ENCODE measurements at regions not wholly inside any gene's neighbourhood (a gene's known extent, or its start where the extent isn't known, plus 50 kb on each side); places are given as distances from the start of the nearest gene placed in this dataset.
"Not testable (repeated sequence)": the region's sequence is repeated elsewhere in the genome, so short reads cannot be mapped to it uniquely, and the experiment has no call there.

DNA sequence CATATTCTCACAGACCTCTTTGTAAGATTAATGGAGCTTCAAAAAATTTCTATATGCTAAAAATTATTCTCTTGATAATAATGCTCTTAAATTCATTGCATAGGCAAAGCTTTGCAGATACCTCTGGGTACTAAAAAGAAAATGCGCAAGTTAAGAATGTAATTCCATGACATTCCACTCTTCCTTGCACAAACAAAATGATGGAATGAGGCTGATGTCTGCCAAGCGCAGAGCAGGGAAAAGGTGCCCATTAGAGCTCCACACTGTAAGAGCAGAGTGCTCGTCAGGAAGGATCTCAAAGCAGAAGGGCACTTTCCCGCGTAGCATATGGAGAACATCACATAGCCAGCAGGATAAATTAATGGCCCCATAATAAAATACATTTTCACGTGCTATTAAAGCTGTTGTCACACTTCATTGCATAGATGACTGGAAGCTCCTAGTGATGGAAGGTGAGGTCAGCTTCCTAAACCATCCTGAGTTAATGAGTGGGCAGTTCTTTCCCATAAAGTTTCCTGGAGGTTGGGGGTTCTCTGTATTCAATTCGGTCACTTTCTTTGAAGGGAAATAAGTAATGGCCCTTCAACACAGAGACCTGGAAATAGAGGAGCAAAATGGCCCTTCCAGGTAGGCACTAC, 1058.9 kb downstream of the GALC start:
- FAIRE-seq, result no peak
- DNase-seq (ENCODE audit: low spot score), result peak; percentile 29

DNA sequence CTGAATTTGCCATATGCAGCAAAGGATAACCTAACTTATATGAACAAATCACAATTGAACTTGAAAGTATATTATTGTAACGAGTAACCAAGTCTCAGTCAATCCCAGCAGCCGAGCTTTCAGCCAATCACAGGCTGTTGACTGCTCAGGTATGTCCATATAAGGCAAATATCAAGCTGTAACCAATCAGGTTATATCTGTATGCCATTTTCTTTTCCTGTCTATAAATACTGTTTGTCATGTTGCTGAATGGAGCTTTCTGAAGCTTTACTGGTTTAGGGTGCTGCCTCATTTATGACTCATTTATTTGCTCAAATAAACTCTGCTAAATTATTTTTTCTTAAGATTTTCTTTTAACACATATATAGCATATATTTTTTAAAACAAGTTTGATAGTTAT, 1059.5 kb downstream of the GALC start:
- peak; percentile 8 for DNase-seq (ENCODE audit: low spot score)
- no peak for FAIRE-seq

DNA sequence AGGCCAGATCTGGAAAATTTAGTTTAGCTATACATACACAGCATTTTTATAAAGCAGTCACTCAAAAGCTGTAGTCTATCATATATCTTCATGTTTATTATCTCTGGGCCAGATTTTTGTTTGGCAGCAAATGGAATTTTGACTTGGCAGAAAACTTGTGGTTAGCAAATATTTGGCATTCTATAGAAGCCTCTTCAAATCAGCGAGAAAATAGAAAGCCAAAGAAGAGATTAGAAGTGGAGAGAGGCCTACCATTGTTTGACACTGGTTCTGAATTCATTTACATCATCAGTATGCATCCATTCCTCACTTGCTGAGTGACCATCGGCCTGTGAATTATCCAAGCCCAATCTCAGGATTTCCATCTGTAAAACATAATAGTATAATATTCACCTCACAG, 1077.6 kb downstream of the GALC start:
- FAIRE-seq, result no peak

DNA sequence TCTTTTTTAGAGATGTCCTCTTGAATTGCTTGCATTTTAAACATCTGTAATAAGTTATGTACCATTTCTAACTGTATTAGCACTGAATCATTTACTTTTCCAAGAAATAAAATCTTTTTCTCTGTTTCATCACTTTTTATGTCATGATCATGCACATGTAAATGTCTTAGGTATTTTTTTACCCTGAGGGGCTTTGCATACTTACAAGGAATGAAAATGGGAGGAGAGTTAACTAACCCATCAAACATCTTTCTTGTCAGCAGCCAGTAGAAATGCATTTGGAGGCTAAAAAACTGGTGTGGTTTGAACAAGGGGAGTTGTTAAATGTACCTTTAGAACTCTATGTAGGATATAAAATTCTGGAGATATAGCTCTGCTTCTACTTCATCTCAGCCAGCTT, 1080.3 kb downstream of the GALC start:
- DNase-seq (ENCODE audit: low spot score) (no peak), FAIRE-seq (no peak)

More for the DNA sequence above, 1077.6 kb downstream of the GALC start:
- DNase-seq (ENCODE audit: low spot score), result no peak

DNA sequence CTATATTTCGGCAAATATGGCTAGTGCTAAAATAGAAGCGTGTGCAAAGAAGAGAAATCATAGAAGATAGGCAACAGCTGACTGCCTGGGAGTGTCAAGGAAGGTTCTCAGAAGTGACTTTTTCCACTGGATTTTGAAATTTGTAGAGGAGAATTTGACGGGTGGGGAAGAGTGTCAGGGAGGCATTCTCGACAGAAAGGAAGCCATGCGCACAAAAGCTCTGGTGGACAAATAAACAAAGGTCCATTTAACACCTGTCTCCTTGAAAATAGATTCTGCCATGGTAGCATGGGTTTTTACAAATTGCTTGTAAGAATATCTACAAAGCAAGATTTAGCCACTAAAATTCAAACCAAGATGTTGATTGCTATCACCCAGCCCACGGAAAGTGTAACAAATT, 1081.5 kb downstream of the GALC start:
- DNase-seq (ENCODE audit: low spot score) (no peak), FAIRE-seq (no peak)

DNA sequence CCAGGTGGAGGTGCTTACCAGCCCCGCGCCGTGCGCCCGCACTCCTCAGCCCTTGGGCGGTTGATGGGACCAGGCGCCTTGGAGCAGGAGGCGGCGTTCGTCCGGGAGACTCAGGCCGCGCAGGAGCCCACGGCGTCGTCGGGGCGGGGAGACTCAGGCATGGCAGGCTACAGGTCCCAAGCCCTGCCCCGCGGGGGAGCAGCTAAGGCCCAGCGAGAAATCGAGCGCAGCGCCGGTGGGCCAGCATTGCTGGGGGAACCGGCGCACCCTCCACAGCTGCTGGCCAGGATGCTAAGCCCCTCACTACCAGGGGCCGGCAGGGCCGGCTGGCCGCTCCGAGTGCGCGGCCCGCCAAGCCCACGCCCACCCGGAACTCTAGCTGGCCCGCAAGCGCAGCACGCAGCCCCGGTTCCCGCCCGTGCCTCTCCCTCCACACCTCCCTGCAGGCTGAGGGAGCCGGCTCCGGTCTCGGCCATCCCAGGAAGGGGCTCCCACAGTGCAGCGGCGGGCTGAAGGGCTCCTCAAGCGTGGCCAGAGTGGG, 1087.5 kb downstream of the GALC start:
- not testable (repeated sequence) for DNase-seq (ENCODE audit: low spot score); FAIRE-seq

DNA sequence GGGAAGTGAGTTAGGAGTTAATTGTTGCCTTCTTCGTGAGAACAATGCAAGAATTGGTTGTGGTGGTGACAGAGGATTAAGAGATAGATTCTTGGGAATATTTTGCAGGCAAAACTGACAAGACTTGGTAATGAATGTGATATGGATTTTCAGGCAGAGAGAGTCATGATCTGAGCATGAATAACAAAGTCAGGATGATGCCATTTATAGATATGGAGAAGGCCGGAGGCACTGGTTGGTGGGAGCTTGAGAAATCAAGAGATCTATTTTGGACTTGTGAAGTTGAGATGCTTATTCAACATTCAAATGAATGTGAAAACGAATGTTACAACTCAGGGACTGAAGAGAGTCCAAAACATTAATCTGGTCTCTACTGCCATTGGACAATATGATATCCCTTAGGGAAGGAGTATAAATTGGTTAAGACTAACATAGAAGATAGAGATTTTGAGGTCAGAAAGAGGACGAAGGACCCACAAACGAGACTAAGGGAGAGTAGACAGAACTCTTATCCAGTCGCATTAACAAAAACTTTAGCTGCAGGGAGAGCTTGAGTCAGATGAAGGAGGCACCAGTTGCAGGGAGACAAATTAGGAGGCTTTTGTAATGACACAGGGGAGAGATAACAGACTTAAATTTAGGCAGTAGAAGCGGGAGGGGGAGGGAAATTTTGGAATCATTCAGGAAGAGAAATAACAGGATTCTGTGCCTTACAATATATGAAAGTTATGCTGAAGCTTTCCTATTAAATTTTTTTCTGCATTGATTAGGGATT, 1090.6 kb downstream of the GALC start:
- FAIRE-seq (no peak), DNase-seq (ENCODE audit: low spot score) (no peak)

DNA sequence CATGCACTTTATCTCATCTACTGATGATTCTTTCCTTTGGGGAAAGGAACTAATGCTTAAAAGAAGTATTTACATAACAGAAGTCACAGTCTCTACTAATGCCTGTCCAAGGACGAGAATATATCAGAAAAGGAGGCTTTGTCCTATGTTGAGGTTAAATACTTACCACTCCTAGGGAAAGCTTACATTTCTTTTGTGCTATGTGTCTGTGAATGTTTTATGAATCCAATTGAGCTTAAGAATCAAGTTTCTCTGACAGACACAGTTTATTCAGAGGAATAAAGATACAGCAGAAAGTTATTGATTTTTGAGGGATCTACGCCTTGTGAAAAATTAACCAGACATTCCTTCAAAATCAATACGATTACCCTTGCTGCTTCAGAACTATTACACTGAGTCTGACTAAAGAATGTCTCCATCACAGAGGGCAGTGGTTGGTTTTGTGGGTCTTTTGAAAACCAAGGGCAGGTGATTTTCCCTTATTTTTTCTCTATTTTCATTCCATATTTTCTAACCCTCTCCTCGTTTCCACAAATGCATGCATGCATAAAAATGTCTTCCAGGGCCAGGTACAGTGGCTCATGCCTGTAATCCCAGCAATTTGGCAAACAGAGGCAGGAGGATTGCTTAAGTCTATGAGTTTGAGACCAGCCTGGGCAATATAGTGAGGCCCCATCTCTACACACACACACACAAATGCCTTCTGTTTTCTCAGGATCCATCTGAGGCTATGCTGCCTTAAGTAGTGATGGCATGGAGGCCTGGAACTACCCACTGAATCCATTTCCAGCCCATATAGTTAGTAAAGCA, 1095.1 kb downstream of the GALC start:
- DNase-seq (ENCODE audit: low spot score), result no peak
- no peak for FAIRE-seq

DNA sequence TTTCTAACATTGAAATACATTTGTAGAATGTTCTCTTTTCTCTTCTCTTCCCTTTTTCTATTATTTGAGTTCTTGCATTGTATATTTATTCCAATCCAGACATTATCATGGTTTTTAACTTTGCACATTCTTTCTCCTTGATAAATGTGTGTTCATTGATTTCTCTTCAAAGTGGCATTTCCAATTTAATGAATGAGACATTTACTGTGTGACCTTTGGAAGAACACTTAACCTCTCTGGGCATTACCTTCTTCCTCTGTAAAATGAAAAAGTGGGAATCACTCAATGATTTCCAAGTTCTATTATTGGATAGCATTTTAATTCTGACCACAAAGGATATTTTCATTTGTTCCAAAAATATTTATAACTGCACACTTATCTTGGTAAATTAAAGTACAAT, 1095.8 kb downstream of the GALC start:
- no peak for FAIRE-seq

DNA sequence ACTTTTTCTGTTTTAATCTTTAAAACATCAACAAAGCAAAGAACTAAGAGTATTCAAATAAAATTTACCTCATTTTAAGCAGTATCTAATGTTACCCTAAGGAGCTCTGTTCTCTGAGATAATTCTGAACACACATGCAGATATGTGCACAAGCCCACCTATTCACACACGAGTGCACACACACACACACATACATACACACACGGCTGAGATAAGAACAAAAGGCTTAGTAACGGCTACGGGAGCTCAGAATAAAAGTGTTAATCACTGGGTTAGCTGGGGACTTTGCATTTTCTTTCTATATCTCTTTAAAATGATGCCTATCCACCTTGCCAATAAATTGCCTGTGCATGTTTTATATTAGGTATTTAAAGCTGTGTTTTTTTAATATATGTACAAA, 1096.3 kb downstream of the GALC start:
- no peak for FAIRE-seq
- DNase-seq (ENCODE audit: low spot score), result no peak

More for the DNA sequence above, 1095.8 kb downstream of the GALC start:
- DNase-seq (ENCODE audit: low spot score), result no peak

DNA sequence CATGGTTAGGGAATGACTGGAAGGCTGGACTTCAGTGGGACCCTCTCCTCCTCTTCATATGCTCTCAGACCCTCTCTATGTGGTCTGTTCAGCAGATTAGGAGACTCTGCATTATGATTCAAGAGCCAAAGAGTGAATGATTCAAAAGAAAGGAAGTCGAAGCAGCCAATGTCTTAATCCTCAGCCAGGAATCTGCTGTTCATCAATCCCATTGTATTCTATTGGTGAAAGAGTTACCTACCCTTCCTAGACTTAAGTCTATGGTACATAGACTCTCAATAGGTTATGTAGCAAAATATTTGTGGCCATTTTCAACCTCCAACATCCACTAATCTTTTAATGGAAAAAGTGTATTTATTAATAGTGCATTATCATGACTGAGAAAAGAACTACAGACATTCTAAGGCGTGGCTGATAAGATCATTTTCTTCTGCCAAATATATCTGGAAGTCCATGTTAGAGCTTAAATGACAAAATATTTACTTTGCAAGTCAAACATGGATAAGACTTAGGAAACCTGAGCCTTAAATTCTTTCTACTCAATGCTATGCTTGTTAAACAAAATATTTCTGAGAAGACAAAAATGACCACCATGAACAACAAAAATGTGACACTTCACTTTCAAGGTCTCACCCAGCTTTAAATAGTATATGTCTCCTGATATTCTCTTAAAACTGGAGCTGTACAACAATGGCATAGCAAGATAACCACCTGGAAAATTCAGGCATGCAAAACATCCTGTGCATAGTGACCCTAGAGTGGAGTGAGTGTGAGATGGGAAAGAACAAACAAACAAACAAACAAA, 1100.6 kb downstream of the GALC start:
- FAIRE-seq, result no peak
- no peak for DNase-seq (ENCODE audit: low spot score)

DNA sequence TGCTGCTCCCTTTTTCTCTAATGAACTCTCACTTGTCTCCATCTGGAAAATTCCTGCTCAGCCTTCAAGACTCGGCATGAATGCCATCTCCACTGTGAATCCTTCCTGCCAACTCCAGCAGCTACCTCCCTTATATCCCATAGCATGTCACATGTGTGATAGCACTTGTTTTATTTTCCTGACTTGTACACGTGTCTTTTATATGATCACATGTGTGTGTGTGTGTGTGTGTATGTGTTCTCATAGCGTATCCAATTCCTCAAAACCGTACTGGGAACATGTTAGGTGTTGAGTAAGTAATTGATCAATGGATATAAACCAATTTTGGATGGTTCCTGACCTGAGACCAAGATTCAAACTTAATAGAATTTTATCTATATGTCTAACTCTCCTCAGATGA, 1107.7 kb downstream of the GALC start:
- FAIRE-seq (no peak), DNase-seq (ENCODE audit: low spot score) (no peak)

DNA sequence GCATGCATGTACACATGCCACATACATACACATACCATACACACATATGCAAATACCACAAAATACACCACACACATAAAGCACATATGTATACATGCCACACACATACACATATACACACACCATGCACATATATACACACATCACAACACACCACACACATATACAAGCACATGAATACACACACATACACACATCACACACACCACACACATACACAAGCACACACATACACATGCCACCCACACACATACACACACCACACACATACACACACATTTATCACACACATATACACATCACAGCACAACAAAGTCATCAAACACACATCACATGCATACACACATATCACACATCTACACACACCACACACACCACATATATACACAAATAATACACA, 1108.5 kb downstream of the GALC start:
- no peak for FAIRE-seq
- DNase-seq (ENCODE audit: low spot score), result no peak

DNA sequence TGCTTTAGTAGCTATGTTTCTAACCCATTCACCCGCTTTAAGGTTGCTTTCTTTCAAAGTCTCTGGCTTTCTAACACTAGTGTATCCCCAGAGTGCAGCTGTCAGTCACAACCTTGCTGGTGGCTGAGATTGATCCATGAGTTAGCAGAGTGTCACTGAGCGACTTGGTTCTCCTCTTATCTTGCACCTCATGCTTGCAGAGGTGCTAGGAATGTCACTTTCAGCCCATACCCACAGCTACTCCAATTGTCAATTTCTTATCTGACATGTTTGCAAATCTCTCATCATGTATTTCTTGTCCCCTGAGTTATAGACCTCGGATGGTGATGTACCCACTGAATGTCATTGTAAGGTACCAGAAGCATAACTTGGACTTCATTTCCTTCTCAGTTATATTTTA, 1110.2 kb downstream of the GALC start:
- DNase-seq (ENCODE audit: low spot score) (no peak), FAIRE-seq (no peak)

DNA sequence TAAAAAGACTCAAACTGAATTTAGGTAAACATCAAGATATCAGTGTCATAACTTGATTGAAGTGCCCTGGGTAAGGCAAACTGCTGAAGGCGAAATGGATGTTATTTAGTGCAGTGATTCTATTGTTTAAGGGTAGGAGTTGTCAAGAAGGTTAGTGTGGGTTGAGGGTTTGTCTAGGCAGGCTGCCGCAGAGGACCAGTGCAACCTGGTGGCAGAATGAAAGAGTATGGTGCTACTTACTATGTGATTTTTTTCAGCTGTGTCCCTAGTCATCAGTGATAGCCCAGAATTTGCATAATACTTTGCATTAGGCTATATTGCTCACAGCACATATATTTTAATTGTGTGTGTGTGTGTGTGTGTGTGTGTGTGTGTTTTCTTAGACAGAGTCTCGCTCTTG, 1127.0 kb downstream of the GALC start:
- FAIRE-seq, result no peak

DNA sequence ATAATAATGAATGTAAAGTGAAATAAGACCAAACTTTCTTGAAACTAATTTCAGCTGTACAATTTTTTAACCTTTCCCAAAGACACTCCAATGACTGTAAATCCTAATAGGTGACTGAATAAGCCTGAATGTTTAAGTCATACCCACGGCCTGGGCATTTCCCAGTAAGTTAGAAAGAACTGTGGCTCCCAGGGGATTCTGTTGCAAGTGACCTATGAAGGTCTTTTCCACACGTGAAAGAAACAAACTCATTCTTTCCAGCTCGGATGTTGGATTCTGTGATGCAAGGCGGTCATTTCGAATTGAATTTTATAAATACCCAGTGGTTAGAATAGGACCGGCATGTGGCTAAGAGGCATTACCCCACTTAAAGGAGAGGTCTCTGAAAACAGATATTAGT, 1134.4 kb downstream of the GALC start:
- DNase-seq (ENCODE audit: low spot score) (no peak), FAIRE-seq (no peak)

More for the DNA sequence above, 1127.0 kb downstream of the GALC start:
- no peak for DNase-seq (ENCODE audit: low spot score)

DNA sequence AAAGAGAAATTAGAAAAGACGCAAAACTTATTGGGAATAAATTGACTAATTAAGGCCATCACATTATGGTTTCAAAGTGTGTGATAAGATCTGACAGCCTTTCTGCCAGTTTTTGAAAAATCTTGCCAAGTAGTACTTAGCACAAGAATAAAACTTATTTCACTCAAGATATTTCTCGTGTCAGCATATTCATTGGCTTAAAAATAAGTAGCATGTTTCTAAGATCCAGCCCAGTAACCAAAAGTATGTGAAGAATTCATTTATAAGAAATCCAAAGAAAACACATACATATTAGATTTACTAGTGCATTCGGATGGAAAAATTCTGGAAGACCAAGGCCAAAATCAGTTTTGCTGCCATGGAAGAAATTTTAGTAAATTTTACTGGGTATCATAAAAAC, 1135.0 kb downstream of the GALC start:
- DNase-seq (ENCODE audit: low spot score), result peak; percentile 6

DNA sequence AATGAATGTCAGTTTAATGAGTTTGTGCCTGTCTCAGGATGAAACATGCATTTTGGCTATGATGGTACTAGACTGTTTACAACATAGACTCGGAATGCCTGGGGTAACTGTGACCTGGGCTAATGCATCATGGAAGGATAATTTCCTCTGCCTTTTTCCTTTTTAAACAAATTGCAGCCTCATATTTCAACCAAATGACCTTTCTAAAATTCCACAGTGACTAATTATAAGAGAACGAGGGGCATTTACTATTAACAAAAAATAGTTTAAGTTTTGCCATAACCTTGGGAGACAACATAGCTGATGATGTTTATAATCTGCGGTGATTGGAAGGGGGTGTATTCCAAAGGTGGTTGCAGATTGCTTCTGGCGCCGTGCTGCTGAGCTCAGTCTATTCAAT, 1140.5 kb downstream of the GALC start:
- FAIRE-seq, result no peak
- DNase-seq (ENCODE audit: low spot score), result no peak

More for the DNA sequence above, 1135.0 kb downstream of the GALC start:
- peak; percentile 52 for FAIRE-seq

DNA sequence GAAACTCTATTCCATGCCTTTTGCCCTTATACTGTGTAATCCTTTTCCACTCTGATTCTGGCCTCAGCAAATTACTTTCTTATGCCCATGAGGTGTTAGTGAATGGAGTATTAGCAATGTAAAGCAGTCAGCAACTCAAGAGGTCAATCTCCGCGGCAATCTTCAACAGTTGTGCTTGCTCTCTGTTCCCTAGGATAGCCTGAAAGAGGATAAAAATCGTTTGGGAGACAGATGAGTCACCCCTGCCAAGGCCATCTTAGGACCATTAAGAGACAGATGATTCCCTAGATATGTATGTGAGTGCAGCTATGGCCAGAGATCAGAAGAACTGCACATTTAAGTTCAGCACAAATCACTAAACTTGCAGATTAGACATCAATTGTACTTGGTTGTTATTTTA, 1145.8 kb downstream of the GALC start:
- no peak for DNase-seq (ENCODE audit: low spot score)
- no peak for FAIRE-seq

DNA sequence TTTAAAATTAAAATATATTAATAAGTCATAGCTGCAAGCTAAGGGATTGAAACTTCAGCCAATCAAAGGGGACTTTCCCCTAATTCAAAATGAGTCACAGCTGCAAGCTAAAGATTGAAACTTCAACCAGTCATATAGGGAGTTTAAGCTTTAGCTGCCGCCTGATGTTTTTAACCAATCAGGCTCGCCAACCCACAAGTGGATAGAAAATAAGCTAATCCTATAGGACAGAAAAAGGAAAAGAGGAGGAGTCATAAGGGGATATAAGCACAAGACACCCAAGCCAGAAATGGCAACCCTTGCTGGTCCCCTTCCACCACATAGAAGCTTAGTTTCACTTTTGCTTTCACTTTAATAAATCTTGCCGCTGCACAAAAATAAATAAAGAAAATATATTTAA, 1154.6 kb downstream of the GALC start:
- DNase-seq (ENCODE audit: low spot score) (peak; percentile 25), FAIRE-seq (no peak)

DNA sequence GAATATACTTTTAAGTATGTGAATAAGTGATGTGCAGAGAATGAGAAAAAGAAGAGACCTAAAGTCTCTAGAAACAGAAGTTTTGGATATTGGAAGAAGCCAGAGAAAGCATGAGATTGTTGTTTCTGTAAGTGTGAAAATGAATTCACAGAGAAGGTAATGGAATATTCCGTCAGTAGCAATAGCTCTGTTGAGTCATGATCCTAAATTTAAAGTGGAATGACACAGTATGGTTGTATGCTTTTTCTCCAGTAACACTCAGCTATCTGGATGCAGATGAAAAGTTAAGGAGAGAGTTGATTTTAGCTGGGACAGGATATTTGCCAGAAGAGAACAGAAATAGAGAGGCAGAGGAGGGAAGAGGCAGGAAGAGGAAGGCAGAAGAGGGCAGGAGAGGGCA, 1166.3 kb downstream of the GALC start:
- no peak for FAIRE-seq

More for the DNA sequence above, 1166.3 kb downstream of the GALC start:
- no peak for DNase-seq (ENCODE audit: low spot score)
